Islet precursor cell (in vitro differentiated cells): ENCODE measurements at regions not wholly inside any gene's neighbourhood (a gene's known extent, or its start where the extent isn't known, plus 50 kb on each side); places are given as distances from the start of the nearest gene placed in this dataset.
"Not testable (repeated sequence)": the region's sequence is repeated elsewhere in the genome, so short reads cannot be mapped to it uniquely, and the experiment has no call there.

Source experiments
- DNase-seq: peaks from one replicate; pipeline ENCODE4 v3.0.0-alpha.2; 2018

DNA sequence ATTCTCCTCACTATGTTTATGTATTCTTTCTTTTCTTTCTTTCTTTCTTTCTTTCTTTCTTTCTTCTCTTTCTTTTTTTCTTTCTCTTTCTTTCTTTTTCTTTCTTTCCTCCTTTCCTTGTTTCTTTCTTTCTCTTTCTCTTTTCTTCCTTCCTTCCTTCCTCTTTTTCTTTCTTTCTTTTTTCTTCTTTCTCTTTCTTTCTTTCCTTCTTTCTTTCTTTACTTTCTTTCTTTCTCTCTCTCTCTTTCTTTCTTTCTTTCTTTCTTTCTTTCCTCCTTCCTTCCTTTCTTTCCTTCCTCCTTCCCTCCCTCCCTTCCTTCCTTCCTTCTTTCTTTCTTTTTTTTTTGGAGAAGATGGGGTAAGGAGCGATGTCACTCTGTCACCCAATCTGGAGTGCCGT is 1405.5 kb downstream of the SLITRK5 start:
- DNase-seq: no peak

DNA sequence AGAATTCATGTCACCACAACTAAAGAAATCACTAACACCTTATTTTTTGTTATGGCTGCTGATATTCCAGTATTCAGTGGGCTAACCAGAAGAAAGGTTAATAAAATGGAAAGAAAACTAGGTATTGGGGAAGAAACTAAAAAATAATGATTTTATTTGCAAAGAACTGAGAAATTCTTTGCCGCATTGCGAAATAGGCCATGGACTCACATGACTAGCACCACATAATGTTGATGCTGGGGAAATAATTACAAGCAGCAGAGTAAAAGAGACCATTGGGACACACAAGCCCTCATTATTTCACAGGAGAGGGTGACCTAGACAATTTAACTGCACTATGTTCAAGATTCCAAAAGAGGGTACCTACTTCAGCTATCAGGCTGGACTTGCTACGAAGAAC is 1411.5 kb downstream of the SLITRK5 start:
- DNase-seq: no peak

DNA sequence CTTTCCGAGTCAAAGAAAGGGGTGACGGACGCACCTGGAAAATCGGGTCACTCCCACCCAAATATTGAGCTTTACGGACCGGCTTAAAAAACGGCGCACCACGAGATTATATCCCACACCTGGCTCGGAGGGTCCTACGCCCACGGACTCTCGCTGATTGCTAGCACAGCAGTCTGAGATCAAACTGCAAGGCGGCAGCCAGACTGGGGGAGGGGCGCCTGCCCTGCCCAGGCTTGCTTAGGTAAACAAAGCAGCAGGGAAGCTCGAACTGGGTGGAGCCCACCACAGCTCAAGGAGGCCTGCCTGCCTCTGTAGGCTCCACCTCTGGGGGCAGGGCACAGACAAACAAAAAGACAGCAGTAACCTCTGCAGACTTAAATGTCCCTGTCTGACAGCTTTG is 1416.9 kb downstream of the SLITRK5 start:
- DNase-seq: not testable (repeated sequence)

DNA sequence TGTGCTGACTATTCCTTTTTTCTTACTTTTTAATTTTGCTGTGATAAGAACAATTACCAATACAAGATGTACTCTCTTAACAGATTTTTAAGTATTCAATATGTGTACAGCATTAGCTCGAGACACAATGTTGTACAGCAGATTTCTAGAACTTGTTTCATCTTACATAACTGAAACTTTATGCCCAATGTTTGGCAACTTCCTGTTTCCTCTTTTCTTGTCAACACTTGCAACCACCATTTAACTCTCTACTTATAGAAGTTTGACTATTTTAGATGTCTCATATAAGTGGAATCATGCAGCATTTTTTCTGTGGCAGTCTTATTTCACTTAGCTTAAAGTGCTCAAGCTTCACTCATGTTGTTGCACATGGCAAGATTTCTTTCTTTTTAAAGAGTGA is 1426.8 kb downstream of the SLITRK5 start:
- no peak for DNase-seq

DNA sequence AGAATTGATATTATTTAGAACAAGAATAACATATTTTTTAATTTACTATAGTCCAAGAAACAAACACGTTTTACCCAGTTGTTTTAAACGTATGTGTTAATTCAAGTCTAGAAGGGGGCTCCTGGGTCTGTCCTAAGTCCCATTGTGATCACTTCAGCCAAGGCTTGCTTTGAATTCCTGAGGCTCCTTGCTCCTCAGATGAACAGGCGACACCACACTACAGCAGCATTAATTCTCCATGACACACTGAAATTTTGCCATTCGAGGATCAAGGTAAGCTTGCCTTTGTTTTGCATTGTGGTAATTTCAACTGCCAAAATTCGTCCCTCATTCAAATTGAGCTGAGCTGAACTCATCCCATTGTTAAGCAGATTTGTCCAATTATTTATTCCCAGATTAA is 1442.6 kb downstream of the SLITRK5 start:
- no peak for DNase-seq

DNA sequence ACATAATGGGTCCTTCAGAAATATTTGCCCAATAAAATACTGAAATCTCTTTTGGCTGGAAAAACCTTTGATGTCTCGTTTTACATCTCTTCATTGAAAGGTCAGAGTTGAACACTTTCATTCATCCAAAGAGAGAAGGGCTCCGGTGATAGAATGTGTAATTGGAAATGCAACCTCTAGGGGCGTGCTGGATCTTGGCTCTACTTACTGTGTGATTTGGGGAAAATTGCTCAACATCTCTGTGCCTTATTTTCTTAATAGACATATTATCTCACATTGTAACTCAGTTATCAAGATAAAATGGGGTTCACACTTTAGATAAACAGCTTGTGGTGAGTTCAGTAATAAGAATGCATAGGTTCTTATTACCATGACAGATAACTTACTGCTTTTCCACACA is 1444.1 kb downstream of the SLITRK5 start:
- no peak for DNase-seq

DNA sequence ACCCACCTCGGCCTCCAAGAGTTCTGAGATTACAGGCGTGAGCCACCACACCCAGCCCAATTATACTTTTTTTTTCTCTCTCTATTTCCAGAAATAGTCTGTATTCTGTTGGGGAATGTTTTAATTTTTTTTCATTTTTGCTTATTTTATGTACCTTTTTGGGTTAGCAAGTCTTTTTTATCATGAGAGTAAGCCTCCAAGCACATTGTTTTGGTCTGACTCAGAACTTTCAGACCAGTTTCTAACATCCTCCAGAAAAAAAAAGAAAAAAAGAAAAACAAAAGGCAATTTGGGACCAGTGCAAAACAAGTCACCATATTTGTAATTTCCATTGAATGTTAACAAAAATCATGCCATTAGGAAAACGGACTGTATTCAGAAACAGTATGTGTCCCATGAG is 1465.5 kb downstream of the SLITRK5 start:
- no peak for DNase-seq

DNA sequence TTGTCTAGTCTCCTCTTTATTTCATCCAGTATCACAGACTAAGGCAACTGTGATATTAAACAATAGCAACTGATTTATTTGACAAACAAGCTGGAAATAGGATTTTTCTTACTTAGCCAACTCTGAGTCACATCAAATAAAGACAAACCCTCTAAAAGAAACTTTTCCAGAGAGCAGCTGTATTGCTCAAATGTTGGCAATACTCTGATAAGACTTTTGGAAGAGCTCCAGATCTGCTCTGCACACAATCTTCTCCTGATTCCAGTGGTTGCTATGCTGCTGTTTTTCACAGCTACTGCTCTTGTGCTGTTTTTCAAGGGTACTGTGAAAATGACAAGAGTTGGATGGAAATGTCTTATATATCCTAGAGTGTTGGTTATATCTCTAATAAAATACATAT is 1479.2 kb downstream of the SLITRK5 start:
- DNase-seq: no peak

DNA sequence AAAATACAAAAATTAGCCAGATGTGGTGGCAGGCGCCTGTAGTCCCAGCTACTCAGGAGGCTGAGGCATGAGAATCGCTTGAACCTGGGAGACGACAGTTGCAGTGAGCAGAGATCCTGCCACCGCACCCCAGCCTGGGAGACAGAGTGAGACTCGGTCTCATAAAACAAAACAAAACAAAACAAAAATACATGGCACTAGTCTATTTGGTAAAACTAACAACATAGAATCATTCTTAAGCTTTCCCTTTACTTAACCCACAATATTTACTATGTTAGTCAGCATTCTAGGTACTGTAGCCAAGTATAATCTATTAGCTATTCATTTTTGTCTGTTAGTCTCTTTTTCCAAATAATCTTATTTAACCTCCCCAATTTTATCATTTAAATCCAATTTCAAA is 1482.8 kb downstream of the SLITRK5 start:
- DNase-seq: no peak

DNA sequence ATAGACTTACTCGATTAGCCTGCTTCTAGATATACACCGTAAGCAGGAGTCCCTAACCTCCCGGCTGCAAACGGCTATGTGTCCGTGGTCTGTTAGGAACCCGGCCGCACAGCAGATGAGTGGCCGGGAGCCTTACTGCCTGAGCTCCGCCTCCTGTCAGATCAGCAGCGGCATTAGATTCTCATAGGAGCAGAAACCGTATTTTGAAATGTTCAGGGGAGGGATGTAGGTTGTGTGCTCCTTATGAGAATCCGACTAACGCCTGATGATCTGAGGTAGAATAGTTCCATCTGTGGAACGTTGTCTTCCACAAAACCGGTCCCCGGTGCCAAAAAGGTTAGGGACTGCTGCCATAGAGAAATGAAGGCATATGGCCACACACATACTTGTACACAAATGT is 1491.9 kb downstream of the SLITRK5 start:
- DNase-seq: no peak

DNA sequence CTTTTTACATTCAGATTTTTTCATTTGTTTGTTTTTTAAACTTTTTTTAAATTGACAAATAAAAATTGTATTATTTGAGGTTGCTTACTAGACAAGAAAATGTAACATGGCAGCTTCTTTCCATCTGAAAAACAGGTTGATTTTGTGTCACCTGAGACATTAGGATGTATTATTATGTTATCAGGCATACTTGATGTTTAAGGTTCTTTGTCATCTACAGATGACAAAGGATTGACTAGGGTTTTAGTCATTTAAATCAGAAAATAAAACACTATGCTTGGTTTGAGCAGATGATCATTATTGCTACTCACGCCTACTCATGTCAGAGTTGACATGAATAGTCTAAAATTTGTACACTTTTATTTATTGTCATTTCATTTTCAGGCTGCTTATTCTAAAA is 1494.5 kb downstream of the SLITRK5 start:
- no peak for DNase-seq

DNA sequence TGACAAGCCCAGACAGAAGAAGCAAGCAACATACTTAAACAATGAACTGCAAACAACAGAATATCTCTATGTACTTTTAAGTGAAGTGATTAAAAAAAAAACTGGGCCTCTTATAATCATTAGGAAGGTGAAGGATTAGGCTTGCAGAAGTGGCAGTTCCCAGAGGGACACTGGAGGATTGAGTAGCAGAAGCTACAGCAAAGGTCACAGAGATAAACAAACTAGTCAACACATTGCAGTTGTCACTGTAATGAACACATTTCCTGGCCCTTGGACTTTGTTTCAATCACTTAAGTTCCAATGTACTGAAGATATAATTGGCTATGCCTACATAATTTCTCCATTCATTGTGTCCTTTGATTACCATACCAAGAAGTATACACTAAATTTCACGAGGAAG is 1498.8 kb downstream of the SLITRK5 start:
- no peak for DNase-seq

DNA sequence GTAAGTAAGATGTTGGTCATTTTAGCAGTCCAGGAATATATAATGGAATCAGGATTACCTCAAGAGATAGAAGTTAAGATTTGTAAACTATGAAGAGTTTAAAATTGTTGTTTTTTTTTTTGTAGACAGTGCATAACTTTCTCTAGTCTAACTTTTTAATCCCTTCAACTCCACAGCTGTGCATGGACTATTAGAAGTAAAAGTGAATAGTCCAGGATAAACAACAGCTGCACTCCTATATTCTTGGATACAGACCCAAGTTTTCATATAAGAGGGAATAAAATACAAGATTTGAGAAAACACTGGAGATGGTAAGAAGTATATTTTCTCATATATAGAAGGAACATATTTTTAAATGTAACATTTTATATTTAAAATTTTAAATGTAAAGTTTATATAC is 1509.9 kb downstream of the SLITRK5 start:
- DNase-seq: no peak

DNA sequence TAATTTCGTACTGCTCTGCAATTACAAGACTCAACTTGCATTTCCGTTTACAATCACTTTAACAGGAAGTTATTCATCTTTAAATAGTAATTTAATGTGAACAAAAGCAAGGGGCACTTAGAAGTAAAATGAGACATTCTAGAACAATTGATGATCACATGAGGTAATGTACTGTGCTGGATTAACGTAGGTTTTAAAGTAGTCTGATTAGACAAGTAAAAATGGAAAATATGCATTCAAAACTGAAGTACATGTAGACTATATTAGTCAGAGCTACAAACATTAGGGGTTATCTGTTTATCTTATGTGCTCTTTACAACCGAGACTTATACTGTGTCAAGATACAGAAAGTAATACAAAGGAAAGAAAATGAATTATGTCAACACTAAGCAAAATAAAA is 1528.0 kb downstream of the SLITRK5 start:
- DNase-seq: no peak

DNA sequence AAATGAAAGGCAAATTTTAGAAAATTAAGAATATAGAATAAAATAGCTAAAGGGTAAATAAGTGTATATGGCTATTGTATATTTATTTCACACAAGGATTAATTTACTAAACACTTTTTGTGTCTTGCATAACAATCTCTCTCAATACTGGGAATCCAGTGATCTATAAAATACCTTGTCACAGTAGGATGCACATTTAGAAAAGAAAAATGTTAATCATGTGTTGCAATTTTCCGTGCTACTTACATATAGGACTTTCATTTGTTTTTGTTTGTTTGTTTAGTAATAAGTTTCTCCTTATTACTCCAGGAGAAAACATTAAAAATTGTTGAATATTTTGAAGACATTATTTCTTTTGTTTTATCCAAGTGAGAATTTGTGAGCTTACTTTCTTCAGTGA is 1533.3 kb downstream of the SLITRK5 start:
- no peak for DNase-seq

DNA sequence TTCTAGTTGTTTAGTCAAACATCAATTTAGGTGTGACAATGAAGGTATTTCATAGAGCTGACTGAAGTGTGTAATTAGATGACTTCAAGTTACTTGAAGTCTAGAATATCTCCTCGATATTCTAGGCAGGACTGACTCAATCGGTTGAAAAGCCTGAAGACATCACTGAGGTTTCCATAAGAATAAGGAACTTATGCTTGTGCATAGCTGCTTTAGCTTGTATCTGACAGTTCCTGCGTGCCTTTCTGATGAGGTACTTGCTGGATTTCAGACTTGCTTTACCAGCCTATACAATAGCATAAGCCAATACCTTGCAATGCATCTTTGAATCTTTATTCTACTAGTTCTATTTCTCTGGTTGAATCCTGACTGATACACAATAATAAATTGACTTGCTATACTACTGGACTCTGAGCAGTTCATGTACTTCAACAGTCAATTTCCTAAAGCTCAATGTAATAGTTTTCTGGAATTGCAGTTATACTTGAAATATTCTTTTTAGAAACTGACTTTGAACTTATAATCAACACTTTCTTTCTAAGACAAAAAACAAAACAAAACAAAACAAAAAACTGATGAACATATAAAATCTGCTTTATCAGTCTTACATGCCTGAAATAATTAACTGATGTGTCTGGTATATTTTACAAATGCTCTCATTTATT is 1534.8 kb downstream of the SLITRK5 start:
- DNase-seq: no peak

DNA sequence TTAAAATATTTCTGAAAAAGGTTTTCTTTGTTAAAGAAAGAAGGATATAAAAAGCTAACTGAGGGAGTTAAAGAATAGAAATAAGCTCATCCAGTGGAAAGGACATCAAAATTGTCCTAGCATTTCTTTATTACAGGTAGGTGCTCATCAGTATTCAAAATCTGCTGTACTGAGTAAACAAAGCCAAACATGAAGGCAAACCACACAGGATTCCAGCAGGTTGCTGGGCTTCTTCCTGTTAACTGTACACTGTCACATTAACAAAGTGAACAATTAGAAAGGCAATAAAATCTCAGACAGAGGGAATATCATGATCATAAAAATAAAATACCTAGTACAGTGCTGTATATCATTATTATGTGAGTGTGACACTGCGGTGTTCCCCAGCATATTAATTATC is 1541.0 kb downstream of the SLITRK5 start:
- no peak for DNase-seq

DNA sequence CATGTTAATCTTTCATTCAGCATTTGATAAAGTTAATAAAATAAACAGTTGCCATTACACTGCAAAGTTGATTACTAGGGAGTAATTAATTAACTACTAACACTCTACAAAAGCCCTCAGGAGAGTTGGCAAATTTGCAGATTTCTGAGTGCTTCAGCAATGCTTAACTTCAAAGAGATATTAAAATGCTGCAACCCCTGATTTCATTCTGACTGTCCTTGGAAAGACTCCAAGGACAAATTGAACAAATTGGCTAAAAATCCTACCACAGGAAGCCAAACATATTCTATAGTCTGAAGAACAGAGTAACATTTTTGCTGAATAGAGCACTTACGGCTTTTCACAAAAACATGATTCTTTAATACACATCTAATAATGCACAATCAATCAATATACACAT is 1543.0 kb downstream of the SLITRK5 start:
- DNase-seq: no peak

DNA sequence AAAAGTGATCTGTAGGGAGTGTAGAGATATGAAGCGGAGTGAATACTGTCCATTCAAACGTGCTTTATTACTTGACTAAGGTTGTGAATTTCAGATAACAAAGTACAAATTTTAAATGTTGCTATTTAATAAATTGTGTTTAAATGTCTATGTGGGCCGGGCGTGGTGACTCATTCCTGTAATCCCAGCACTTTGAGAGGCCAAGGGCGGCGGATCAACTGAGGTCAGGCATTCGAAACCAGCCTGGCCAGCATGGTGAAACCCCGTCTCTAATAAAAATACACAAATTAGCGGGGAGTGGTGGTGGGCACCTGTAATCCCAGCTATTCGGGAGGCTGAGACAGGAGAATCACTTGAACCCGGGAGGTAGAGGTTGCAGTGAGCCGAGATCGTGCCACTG is 1544.1 kb downstream of the SLITRK5 start:
- DNase-seq: not testable (repeated sequence)

DNA sequence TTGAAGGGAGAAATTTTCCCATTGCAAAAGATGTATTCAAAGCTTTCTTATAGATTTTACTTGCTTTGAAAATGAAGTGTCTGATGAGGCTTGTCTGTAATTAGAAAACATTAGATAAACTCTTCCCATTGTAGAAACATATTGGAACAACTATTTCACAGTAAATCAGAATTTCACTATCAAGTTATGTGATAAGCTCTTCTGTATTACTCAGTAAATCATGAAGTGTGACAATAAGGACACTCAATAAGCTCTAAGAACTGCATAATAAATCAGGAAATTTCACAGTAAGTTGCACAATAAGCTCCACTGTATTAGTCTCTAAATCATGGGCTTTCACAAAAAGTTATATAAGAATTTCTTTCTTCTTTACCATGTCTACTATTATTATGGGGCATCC is 1546.6 kb downstream of the SLITRK5 start:
- no peak for DNase-seq

DNA sequence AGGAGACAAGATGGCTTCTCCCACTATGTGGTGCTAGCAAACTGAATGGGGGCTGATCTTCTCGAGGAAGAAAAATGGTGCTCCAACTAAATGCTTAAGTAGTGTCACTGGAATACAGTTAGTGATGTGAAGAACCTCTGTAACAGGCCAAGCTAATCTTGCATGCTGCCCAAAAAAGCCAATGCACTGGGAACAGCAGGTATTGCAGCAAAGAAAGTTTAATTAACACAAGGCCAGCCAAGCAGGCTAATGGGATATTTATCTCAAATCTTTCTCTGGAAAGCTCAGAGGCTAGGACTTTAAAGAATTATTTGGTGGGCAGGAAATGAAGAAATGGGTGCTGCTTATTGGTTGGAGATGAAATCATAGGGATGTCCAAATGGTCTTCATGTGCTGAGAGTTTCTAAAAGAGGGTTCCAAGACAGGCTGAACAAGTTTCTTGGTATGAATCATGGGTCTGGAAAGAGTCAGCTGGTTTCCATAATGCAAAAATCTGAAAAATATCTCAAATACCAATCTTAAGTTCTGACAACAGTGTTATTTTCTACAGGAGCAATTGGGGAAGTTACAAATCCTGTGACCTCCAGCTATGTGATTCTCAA is 1550.5 kb downstream of the SLITRK5 start:
- DNase-seq: no peak

DNA sequence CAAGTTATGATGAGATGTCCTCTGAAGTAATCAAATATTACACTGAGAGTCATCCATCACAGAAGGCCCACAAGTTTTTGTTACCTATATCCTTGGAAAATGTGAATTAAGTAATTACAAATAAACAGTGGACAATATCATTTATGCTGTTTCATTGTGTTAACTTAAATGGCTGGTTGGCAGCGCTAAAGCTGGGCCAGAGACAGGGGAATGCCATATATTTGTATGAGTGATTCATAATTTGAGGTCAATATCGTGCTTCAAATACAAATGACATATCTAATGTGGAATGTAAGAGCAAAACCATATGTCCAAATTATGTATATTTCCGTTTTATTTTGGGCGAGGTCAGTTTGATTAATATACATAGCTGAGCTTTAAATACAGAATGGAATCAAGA is 1556.2 kb downstream of the SLITRK5 start:
- DNase-seq: no peak

DNA sequence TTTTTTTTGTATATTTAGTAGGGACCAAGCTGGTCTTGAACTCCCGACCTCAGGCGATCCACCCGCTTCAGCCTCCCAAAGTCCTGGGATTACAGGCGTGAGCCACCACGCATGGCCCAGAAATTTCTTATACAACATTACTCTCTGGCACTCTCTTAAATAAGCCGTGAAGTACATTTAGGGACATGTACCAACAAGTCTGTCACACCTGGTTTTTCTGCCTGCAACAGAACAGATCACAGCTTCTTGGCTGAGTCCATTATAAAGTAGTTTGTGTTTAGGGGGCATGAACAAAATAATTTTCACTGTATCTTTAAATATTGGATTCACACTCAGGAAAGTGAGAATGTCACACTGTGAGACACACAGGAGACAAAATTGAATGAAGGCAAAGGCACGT is 1567.3 kb downstream of the SLITRK5 start:
- DNase-seq: no peak

DNA sequence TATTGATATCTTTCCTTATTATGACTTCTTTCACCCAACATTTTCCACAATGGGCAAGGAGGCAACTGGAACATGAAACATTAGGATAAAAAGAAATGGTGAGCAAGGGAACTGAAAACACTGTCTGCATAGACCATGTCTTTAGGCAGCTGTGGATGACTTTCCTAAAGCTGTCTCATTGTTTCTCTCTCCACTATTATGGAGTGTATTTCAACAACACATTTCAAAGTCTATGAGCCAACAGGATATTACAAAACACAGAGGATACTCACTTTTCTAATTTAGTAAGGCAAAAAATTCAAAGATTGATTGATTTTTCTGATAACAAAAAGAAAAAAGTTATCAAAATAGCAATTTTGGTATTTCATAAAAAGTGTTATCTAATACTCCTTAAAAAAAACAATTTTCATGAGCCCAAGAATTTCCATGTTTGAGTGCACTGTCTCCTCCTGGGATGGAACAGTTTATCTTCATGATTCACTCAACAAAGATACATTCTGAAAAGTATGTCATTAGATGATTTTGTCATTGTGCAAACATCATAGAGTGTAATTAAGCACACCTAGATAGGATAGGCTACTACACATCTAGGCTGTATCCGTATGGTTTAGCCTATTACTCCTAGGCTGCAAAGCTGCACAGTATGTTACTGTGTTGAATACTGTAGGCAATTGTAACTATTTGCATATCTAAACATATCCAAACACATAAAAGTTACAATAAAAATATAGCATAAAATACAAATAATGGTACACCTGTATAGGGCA is 1568.4 kb downstream of the SLITRK5 start:
- no peak for DNase-seq
